PFSK-1 (cell line): ENCODE measurements at regions not wholly inside any gene's neighbourhood (a gene's known extent, or its start where the extent isn't known, plus 50 kb on each side); places are given as distances from the start of the nearest gene placed in this dataset.

Experiments
- FOXP2 ChIP-seq: optimal IDR thresholded peaks from 2 replicates; pipeline ENCODE3; 2011; ENCODE audit warnings: borderline replicate concordance, control low read depth, inconsistent platforms; ENCODE audit not compliant: insufficient read depth; ENCODE audit errors: extremely low read length, extremely low read depth
- POLR2AphosphoS5 ChIP-seq: IDR thresholded peaks from 2 replicates; pipeline ENCODE4 v1.6.1; 2012; ENCODE audit warnings: low read depth, mild to moderate bottlenecking, control low read depth, low read length, moderate library complexity
- REST ChIP-seq, 2 experiments: IDR thresholded peaks; 2 replicates each; pipeline versions ENCODE4 v1.6.1 to v1.8.0; 2011 to 2012; ENCODE audit warnings: low read depth in 2 of 2, low read length in 2 of 2, control low read depth in 1 of 2, inconsistent platforms in 1 of 2, mild to moderate bottlenecking in 1 of 2, moderate library complexity in 1 of 2; ENCODE audit not compliant: insufficient read depth in 1 of 2
- SIN3A ChIP-seq: IDR thresholded peaks from 2 replicates; pipeline ENCODE4 v1.6.1; 2012; ENCODE audit warnings: mild to moderate bottlenecking, low read length, moderate library complexity, borderline replicate concordance; ENCODE audit not compliant: insufficient read depth
- TAF1 ChIP-seq: IDR thresholded peaks from 2 replicates; pipeline ENCODE4 v1.6.1; 2012; ENCODE audit warnings: low read length, control low read depth, borderline replicate concordance; ENCODE audit not compliant: insufficient read depth

- no peak for TF ChIP-seq POLR2AphosphoS5
- no peak for TF ChIP-seq SIN3A
- TF ChIP-seq FOXP2 = no peak
- TF ChIP-seq REST (IDR thresholded peaks at IDR 0.05; ENCODE audit: insufficient read depth in 1 of 2, low read depth in 2 of 2, low read length in 2 of 2) = no peak
- no peak for TF ChIP-seq TAF1
These were observed 85.5 kb upstream of the ZNF217 start for GRCh38 chr20:53678990-53679596.

GRCh38 chr20:53678315-53678989 is 84.8 kb upstream of the ZNF217 start:
- no peak for TF ChIP-seq POLR2AphosphoS5
- no peak for TF ChIP-seq TAF1
- TF ChIP-seq SIN3A = no peak
- no peak for TF ChIP-seq FOXP2
- TF ChIP-seq REST (IDR thresholded peaks at IDR 0.05; ENCODE audit: insufficient read depth in 1 of 2, low read depth in 2 of 2, low read length in 2 of 2) = no peak

- TF ChIP-seq FOXP2 (no peak), TAF1 (peak; percentile 55; the same call in 1 of the 2 replicates)
These were observed 84.0 kb upstream of the ZNF217 start for GRCh38 chr20:53677447-53678314.

DNA sequence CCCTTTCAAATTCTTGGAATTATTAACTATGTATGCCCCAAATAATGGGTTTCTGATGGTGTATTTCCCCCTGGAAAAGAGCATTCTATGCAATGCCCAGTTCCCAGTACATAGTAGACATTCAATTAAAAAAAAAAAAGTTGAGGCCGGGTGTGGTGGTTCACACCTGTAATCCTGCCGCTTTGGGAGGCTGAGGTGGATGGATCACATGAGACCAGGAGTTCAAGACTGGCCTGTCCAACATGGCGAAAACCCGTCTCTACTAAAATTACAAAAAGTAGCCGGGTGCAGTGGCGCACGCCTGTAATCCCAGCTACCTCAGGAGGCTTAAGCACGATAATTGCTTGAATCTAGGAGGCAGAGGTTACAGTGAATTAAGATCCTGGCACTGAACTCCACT is 83.3 kb upstream of the ZNF217 start:
- no peak for TF ChIP-seq SIN3A

GRCh38 chr20:53676519-53676822 is 82.8 kb upstream of the ZNF217 start:
- no peak for TF ChIP-seq POLR2AphosphoS5
- no peak for TF ChIP-seq FOXP2
- TF ChIP-seq SIN3A = no peak

DNA sequence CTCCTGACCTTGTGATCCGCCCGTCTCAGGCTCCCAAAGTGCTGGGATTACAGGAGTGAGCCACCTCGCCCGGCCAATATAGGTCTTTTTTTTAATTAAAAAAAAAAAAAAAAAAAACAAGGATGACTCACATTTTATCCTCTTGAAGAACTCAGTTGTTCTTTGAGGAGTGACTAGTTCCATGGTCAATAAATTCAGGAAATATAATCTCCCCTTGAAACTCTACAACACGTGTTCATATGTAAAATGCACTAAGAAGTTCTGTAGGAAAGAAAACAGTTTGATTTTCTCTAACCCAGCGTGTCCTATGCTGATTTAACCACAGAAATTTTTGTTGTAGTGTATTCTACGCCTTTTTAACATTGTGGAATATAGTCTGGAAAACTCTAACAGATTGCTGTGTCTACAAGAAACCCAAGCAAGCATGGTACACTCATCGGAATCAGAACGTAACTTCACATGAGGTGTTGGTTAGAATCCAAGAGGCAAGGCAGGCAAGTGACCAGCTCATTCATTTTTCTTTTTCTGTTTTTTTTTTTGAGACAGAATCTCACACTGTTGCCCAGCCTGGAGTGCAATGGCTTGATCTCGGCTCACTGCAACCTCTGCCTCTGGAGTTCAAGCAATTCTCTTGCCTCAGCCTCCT is 79.0 kb upstream of the ZNF217 start:
- TF ChIP-seq TAF1 = no peak
- no peak for TF ChIP-seq REST (IDR thresholded peaks at IDR 0.05; ENCODE audit: insufficient read depth in 1 of 2, low read depth in 2 of 2, low read length in 2 of 2)
- TF ChIP-seq FOXP2 = no peak
- no peak for TF ChIP-seq POLR2AphosphoS5
- no peak for TF ChIP-seq SIN3A
